ENCODE measurements at regions not wholly inside any gene's neighbourhood (a gene's known extent, or its start where the extent isn't known, plus 50 kb on each side); places are given as distances from the start of the nearest gene placed in this dataset.

- Histone ChIP-seq H2AFZ (ENCODE audit: insufficient read depth, low read depth, low read length, poor library complexity, severe bottlenecking) (no peak overlapping the region), H3K27ac (ENCODE audit: low read length in 2 of 2) (no peak overlapping the region), H3K27me3 (replicated peaks in 1 of 4; ENCODE audit: control extremely low read depth in 1 of 4, control insufficient read depth in 3 of 4, insufficient read depth in 4 of 4, low read length in 3 of 4) (no peaks in the 10 kb centered on the region), H3K9ac (ENCODE audit: low read length) (no peak overlapping the region), H3K4me1 (ENCODE audit: control insufficient read depth in 2 of 2, insufficient read depth in 2 of 2, low read length in 2 of 2) (no peaks in the 10 kb centered on the region), H3K4me3 (ENCODE audit: control extremely low read depth in 1 of 5, extremely low read depth in 1 of 5, insufficient read depth in 1 of 5, low read depth in 2 of 5, low read length in 4 of 5) (no peak overlapping the region), H3K79me2 (ENCODE audit: control insufficient read depth, insufficient read depth, low read length) (no peaks in the 10 kb centered on the region), H3K4me2 (replicated peaks; ENCODE audit: low read depth, low read length, poor library complexity, severe bottlenecking) (no peak overlapping the region), H4K20me1 (ENCODE audit: control insufficient read depth, insufficient read depth, low read length, poor library complexity, severe bottlenecking) (no peaks in the 10 kb centered on the region), H3K36me3 (replicated peaks in 1 of 2; ENCODE audit: control extremely low read depth in 1 of 2, control insufficient read depth in 1 of 2, extremely low read depth in 1 of 2, insufficient read depth in 2 of 2, low read length in 1 of 2) (no peaks in the 10 kb centered on the region), H3K9me3 (ENCODE audit: control extremely low read depth in 1 of 3, control insufficient read depth in 2 of 3, insufficient read depth in 1 of 3, low read length in 2 of 3) (peaks cover 0 to 3% (median 0%) of the 10 kb centered on the region in 3 donors)
- Mint-ChIP-seq H3K27me3 (no peaks in the 10 kb centered on the region), H3K27ac (no peak overlapping the region), H3K9me3 (ENCODE audit: insufficient read depth) (no peaks in the 10 kb centered on the region), H3K4me1 (no peaks in the 10 kb centered on the region), H3K4me3 (no peak overlapping the region)
- TF ChIP-seq EZH2 (IDR thresholded peaks at IDR 0.05; ENCODE audit: borderline replicate concordance, insufficient read depth, low read depth, low read length, poor library complexity, severe bottlenecking) (no peak), CTCF (IDR thresholded peaks at IDR 0.05) (no peak)
- ATAC-seq (ENCODE audit: low read depth) (no peak), DNase-seq (no peak)
- intact Hi-C loops (cut with micrococcal nuclease), result no loop called here
- CTCF ChIA-PET, result no interaction called here
- POLR2A ChIA-PET, result no interaction called here
These were observed 1362.8 kb downstream of the XPNPEP1 start for GRCh38 chr10:108560488-108560887.

- 95% methylated on average over 2 of the region's 4 CpGs for WGBS (ENCODE audit: insufficient coverage)
- Histone ChIP-seq H3K4me2 (replicated peaks; ENCODE audit: low read depth, low read length, poor library complexity, severe bottlenecking) (no peak overlapping the region), H3K9ac (ENCODE audit: low read length) (no peak overlapping the region), H3K4me1 (ENCODE audit: control insufficient read depth in 2 of 2, insufficient read depth in 2 of 2, low read length in 2 of 2) (no peaks in the 10 kb centered on the region), H3K36me3 (replicated peaks in 1 of 2; ENCODE audit: control extremely low read depth in 1 of 2, control insufficient read depth in 1 of 2, extremely low read depth in 1 of 2, insufficient read depth in 2 of 2, low read length in 1 of 2) (no peaks in the 10 kb centered on the region), H3K79me2 (ENCODE audit: control insufficient read depth, insufficient read depth, low read length) (no peaks in the 10 kb centered on the region), H3K27me3 (replicated peaks in 1 of 4; ENCODE audit: control extremely low read depth in 1 of 4, control insufficient read depth in 3 of 4, insufficient read depth in 4 of 4, low read length in 3 of 4) (no peaks in the 10 kb centered on the region), H3K4me3 (ENCODE audit: control extremely low read depth in 1 of 5, extremely low read depth in 1 of 5, insufficient read depth in 1 of 5, low read depth in 2 of 5, low read length in 4 of 5) (no peak overlapping the region), H2AFZ (ENCODE audit: insufficient read depth, low read depth, low read length, poor library complexity, severe bottlenecking) (no peak overlapping the region), H3K27ac (ENCODE audit: low read length in 2 of 2) (no peak overlapping the region), H3K9me3 (ENCODE audit: control extremely low read depth in 1 of 3, control insufficient read depth in 2 of 3, insufficient read depth in 1 of 3, low read length in 2 of 3) (peaks cover 0 to 8% (median 0%) of the 10 kb centered on the region in 3 donors), H4K20me1 (ENCODE audit: control insufficient read depth, insufficient read depth, low read length, poor library complexity, severe bottlenecking) (no peaks in the 10 kb centered on the region)
- Mint-ChIP-seq H3K27me3 (no peaks in the 10 kb centered on the region), H3K27ac (no peak overlapping the region), H3K9me3 (ENCODE audit: insufficient read depth) (no peaks in the 10 kb centered on the region), H3K4me3 (no peak overlapping the region), H3K4me1 (no peaks in the 10 kb centered on the region)
- TF ChIP-seq CTCF (IDR thresholded peaks at IDR 0.05), result no peak
- TF ChIP-seq EZH2 (IDR thresholded peaks at IDR 0.05; ENCODE audit: borderline replicate concordance, insufficient read depth, low read depth, low read length, poor library complexity, severe bottlenecking), result no peak
- POLR2A ChIA-PET, result no interaction called here
- intact Hi-C loops (cut with micrococcal nuclease), result no loop called here
- ATAC-seq (ENCODE audit: low read depth), result no peak
- CTCF ChIA-PET, result no interaction called here
- no peak for DNase-seq
These were observed 1367.1 kb downstream of the XPNPEP1 start for GRCh38 chr10:108556186-108556585.

Data from B cell (primary cell).